PC-3 (cell line): ENCODE measurements at regions not wholly inside any gene's neighbourhood (a gene's known extent, or its start where the extent isn't known, plus 50 kb on each side); places are given as distances from the start of the nearest gene placed in this dataset.

Source experiments
- ATAC-seq: fragments of 200-7000 bp; cut with Tn5 transposase; 2 replicates; pipeline ENCODE4 v1.9.1; 2020; ENCODE audit warnings: mild to moderate bottlenecking, moderate library complexity
- BruUV-seq: library from RNA; stranded (reverse); fragments of 400-500 nt; replicated peaks from 2 replicates; lab custom pipeline; 2021; lab: Mats Ljungman, UMichigan
- CTCF ChIA-PET: fragments of 300-600 bp; sonication (Branson Sonifier 250); formaldehyde crosslinking; loops from one replicate; lab custom pipeline; 2022; ENCODE audit warnings: antibody characterized with exemption; lab: Charles Lee
- POLR2A ChIA-PET: fragments of 300-600 bp; sonication (Branson Sonifier 250); formaldehyde crosslinking; loops from one replicate; lab custom pipeline; 2022; ENCODE audit warnings: antibody characterized with exemption; ENCODE audit not compliant: unreplicated experiment; lab: Charles Lee
- DNase-seq: peaks from one replicate; pipeline ENCODE4 v3.0.0-alpha.2; 2015
- H2AFZ ChIP-seq: fragments of 300-600 bp; sonication (generic); 2 replicates; pipeline ENCODE4 v1.6.0; 2016; ENCODE audit warnings: antibody characterized with exemption, low read length
- H3F3A ChIP-seq: fragments of 300-600 bp; sonication (generic); one replicate; pipeline ENCODE4 v1.6.0; 2017; ENCODE audit warnings: antibody characterized with exemption, low read length, control low read depth, mild to moderate bottlenecking; ENCODE audit not compliant: unreplicated experiment
- H3K27ac ChIP-seq: fragments of 300-600 bp; sonication (generic); 2 replicates; pipeline ENCODE4 v1.5.1; 2016; ENCODE audit warnings: mild to moderate bottlenecking, low read length
- H3K27me3 ChIP-seq: fragments of 300-600 bp; sonication (generic); 2 replicates; pipeline ENCODE4 v1.6.1; 2016; ENCODE audit warnings: low read length, mixed read lengths
- H3K36me3 ChIP-seq: fragments of 300-600 bp; sonication (generic); 2 replicates; pipeline ENCODE4 v1.6.1; 2016; ENCODE audit warnings: low read depth, mixed run types, low read length, mixed read lengths
- H3K4me1 ChIP-seq: fragments of 300-600 bp; sonication (generic); 2 replicates; pipeline ENCODE4 v1.5.1; 2016; ENCODE audit warnings: low read length; ENCODE audit not compliant: insufficient read depth
- H3K4me2 ChIP-seq: fragments of 300-600 bp; sonication (generic); 2 replicates; pipeline ENCODE4 v1.6.0; 2016; ENCODE audit warnings: low read length
- H3K4me3 ChIP-seq: fragments of 300-600 bp; sonication (generic); 2 replicates; pipeline ENCODE4 v1.5.1; 2016; ENCODE audit warnings: mild to moderate bottlenecking, low read length, mixed read lengths
- H3K79me2 ChIP-seq: fragments of 300-600 bp; sonication (generic); 2 replicates; pipeline ENCODE4 v1.6.1; 2017; ENCODE audit warnings: low read length, mixed read lengths
- H3K9ac ChIP-seq: fragments of 300-600 bp; sonication (generic); 2 replicates; pipeline ENCODE4 v1.6.0; 2016; ENCODE audit warnings: mild to moderate bottlenecking, low read length
- H3K9me2 ChIP-seq: fragments of 300-600 bp; sonication (generic); replicated peaks from 2 replicates; pipeline ENCODE4 v1.6.1; 2016; ENCODE audit warnings: mixed run types, low read length, mixed read lengths
- H3K9me3 ChIP-seq: fragments of 300-600 bp; sonication (generic); 2 replicates; pipeline ENCODE4 v1.6.1; 2016; ENCODE audit warnings: low read length, mixed read lengths
- H4K20me1 ChIP-seq: fragments of 300-600 bp; sonication (generic); 2 replicates; pipeline ENCODE4 v1.6.1; 2016; ENCODE audit warnings: low read length, mixed read lengths
- CTCF ChIP-seq: fragments of 300-600 bp; sonication (generic); conservative IDR thresholded peaks from 2 replicates; pipeline ENCODE4 v1.5.1; 2017; ENCODE audit warnings: antibody characterized with exemption, low read depth, mild to moderate bottlenecking, low read length
- EZH2 ChIP-seq: fragments of 300-600 bp; sonication (generic); IDR thresholded peaks from one replicate; pipeline ENCODE4 v1.6.1; 2017; ENCODE audit warnings: antibody characterized with exemption, mild to moderate bottlenecking, low read length; ENCODE audit not compliant: unreplicated experiment
- EZH2phosphoT487 ChIP-seq: fragments of 300-600 bp; sonication (generic); IDR thresholded peaks from 2 replicates; pipeline ENCODE4 v1.6.1; 2018; ENCODE audit warnings: mild to moderate bottlenecking, antibody characterized with exemption, low read length, borderline replicate concordance
- intact Hi-C: fragments of 100-400 bp; cut with micrococcal nuclease; formaldehyde crosslinking; loops from 2 replicates; pipeline ENCODE4 v1.9.0; 2023

- Histone ChIP-seq H3K27me3 (no peaks in the 10 kb centered on the region), H3K9me2 (no peaks in the 10 kb centered on the region), H3K4me2 (no peak overlapping the region), H2AFZ (no peak overlapping the region), H3F3A (no peaks in the 10 kb centered on the region), H4K20me1 (no peaks in the 10 kb centered on the region), H3K4me3 (no peak overlapping the region), H3K36me3 (no peaks in the 10 kb centered on the region), H3K4me1 (no peaks in the 10 kb centered on the region), H3K27ac (no peak overlapping the region), H3K79me2 (no peaks in the 10 kb centered on the region), H3K9ac (no peak overlapping the region), H3K9me3 (no peaks in the 10 kb centered on the region)
- CTCF ChIA-PET = no interaction called here
- POLR2A ChIA-PET = no interaction called here
- intact Hi-C loops = no loop called here
- ATAC-seq = no peak
- BruUV-seq = no TSS peak
- TF ChIP-seq CTCF (no peak), EZH2phosphoT487 (no peak), EZH2 (no peak)
- DNase-seq = no peak
Observed at GRCh38 chr22:26757496-26757895, 100.1 kb downstream of the MIAT start.

GRCh38 chr22:26762503-26763472 is 105.4 kb downstream of the MIAT start:
- H2AFZ ChIP-seq = no peak overlapping the region
- ChIA-PET POLR2A (no interaction called here), CTCF (no interaction called here)
- peaks cover 10% of the 10 kb centered on the region for H3K4me1 ChIP-seq
- H3K27me3 ChIP-seq = no peaks in the 10 kb centered on the region
- no peaks in the 10 kb centered on the region for H4K20me1 ChIP-seq
- TF ChIP-seq EZH2 (no peak), CTCF (no peak), EZH2phosphoT487 (no peak)
- intact Hi-C loops = loop anchor here (5.0 kb wide), 2 partner anchors 85 to 1040 kb away; partner anchors contain the start of gene MN1
- H3K4me3 ChIP-seq = no peak overlapping the region
- H3F3A ChIP-seq = no peaks in the 10 kb centered on the region
- ATAC-seq = no peak
- no peak overlapping the region for H3K27ac ChIP-seq
- H3K4me2 ChIP-seq = no peak overlapping the region
- BruUV-seq = no TSS peak
- H3K9me3 ChIP-seq = no peaks in the 10 kb centered on the region
- H3K79me2 ChIP-seq = no peaks in the 10 kb centered on the region
- no peaks in the 10 kb centered on the region for H3K9me2 ChIP-seq
- H3K36me3 ChIP-seq = no peaks in the 10 kb centered on the region
- DNase-seq = no peak
- H3K9ac ChIP-seq = no peak overlapping the region
